Right lobe of liver (tissue), 4 donors: ENCODE measurements at regions not wholly inside any gene's neighbourhood (a gene's known extent, or its start where the extent isn't known, plus 50 kb on each side); places are given as distances from the start of the nearest gene placed in this dataset.

ENCODE experiments used
- CTCF ChIP-seq, 4 donors: fragments of 200-600 bp in 3 of 4; fragments of 450-650 bp in 1 of 4; IDR thresholded peaks; one replicate each; pipeline versions ENCODE4 v1.5.1 to v1.8.0; 2016 to 2022; ENCODE audit warnings: antibody characterized with exemption in 4 of 4, mild to moderate bottlenecking in 2 of 4
- POLR2A ChIP-seq: fragments of 450-650 bp; IDR thresholded peaks from one replicate; pipeline ENCODE4 v1.6.1; 2017; ENCODE audit warnings: antibody characterized with exemption, mild to moderate bottlenecking
- donor health status: DM: no; HTN: no; CAD: no.
- donor health status: DM: no; HTN: no; CAD: no.
- donor health status: DM: no; HTN: yes; CAD: no.

GRCh38 chrX:77299549-77299948 is 147.6 kb upstream of the FGF16 start:
- TF ChIP-seq CTCF (IDR thresholded peaks at IDR 0.05) (no peak), POLR2A (no peak)
